Calu3 (cell line): ENCODE measurements at regions not wholly inside any gene's neighbourhood (a gene's known extent, or its start where the extent isn't known, plus 50 kb on each side); places are given as distances from the start of the nearest gene placed in this dataset.

Source experiments
- BruUV-seq: library from RNA; stranded (reverse); fragments of 400-500 nt; replicated peaks from 2 replicates; lab custom pipeline; 2021; lab: Mats Ljungman, UMichigan
- CTCF ChIA-PET: fragments of 300-600 bp; sonication (Branson Sonifier 250); formaldehyde crosslinking; loops from one replicate; lab custom pipeline; 2022; ENCODE audit warnings: antibody characterized with exemption; lab: Charles Lee
- DNase-seq: peaks from one replicate; pipeline ENCODE4 v3.0.0; 2022
- H3K27ac Mint-ChIP-seq: one replicate; pipeline ENCODE4 v1.8.0; 2022; ENCODE audit warnings: mixed read lengths; ENCODE audit not compliant: unreplicated experiment
- H3K27me3 Mint-ChIP-seq: one replicate; pipeline ENCODE4 v1.8.0; 2022; ENCODE audit warnings: mixed read lengths; ENCODE audit not compliant: unreplicated experiment
- H3K36me3 Mint-ChIP-seq: one replicate; pipeline ENCODE4 v1.8.0; 2022; ENCODE audit warnings: mild to moderate bottlenecking, moderate library complexity, mixed read lengths; ENCODE audit not compliant: insufficient read depth, unreplicated experiment
- H3K4me1 Mint-ChIP-seq: one replicate; pipeline ENCODE4 v1.8.0; 2022; ENCODE audit warnings: mild to moderate bottlenecking, low read depth, mixed read lengths; ENCODE audit not compliant: unreplicated experiment
- H3K4me3 Mint-ChIP-seq: one replicate; pipeline ENCODE4 v1.8.0; 2022; ENCODE audit warnings: mild to moderate bottlenecking, low read depth, moderate library complexity, mixed read lengths; ENCODE audit not compliant: unreplicated experiment
- H3K9me3 Mint-ChIP-seq: one replicate; pipeline ENCODE4 v1.8.0; 2022; ENCODE audit warnings: low read depth, mixed read lengths; ENCODE audit not compliant: unreplicated experiment
- CTCF ChIP-seq: fragments of 200-600 bp; IDR thresholded peaks from one replicate; pipeline ENCODE4 v1.8.0; 2022; ENCODE audit warnings: antibody characterized with exemption; ENCODE audit not compliant: unreplicated experiment
- intact Hi-C: fragments of 100-400 bp; cut with micrococcal nuclease; formaldehyde crosslinking; loops from one replicate; pipeline ENCODE4 v1.10.0; 2022; ENCODE audit not compliant: unreplicated experiment

- CTCF ChIA-PET = no interaction called here
- H3K4me3 Mint-ChIP-seq = no peak overlapping the region
- H3K9me3 Mint-ChIP-seq = peaks cover 2% of the 10 kb centered on the region
- BruUV-seq = no TSS peak
- H3K27ac Mint-ChIP-seq = no peak overlapping the region
- no peaks in the 10 kb centered on the region for H3K27me3 Mint-ChIP-seq
- intact Hi-C loops = no loop called here
- H3K4me1 Mint-ChIP-seq = peaks cover 54% of the 10 kb centered on the region
- TF ChIP-seq CTCF = no peak
- H3K36me3 Mint-ChIP-seq = peaks cover 5% of the 10 kb centered on the region
- no peak for DNase-seq
Measured at GRCh38 chr5:56662893-56663292, 152.5 kb upstream of the MAP3K1 start.

- intact Hi-C loops = no loop called here
Measured at GRCh38 chr5:56659971-56660370, 155.4 kb upstream of the MAP3K1 start.

GRCh38 chr5:56658972-56659371, 156.4 kb upstream of the MAP3K1 start:
- peaks cover 5% of the 10 kb centered on the region for H3K36me3 Mint-ChIP-seq
- H3K4me3 Mint-ChIP-seq = no peak overlapping the region
- peaks cover 39% of the 10 kb centered on the region for H3K4me1 Mint-ChIP-seq
- no peak for DNase-seq
- intact Hi-C loops = no loop called here
- no TSS peak for BruUV-seq
- TF ChIP-seq CTCF = no peak
- peaks cover 4% of the 10 kb centered on the region for H3K9me3 Mint-ChIP-seq
- CTCF ChIA-PET = interaction anchor here (0.6 to 1.2 kb wide), 3 partner anchors 17 to 21 kb away, joined by 3 to 7 read pairs (median 3); no protein-coding TSS in a partner anchor
- H3K27ac Mint-ChIP-seq = peak overlapping the region; percentile 68
- H3K27me3 Mint-ChIP-seq = no peaks in the 10 kb centered on the region

More at GRCh38 chr5:56659971-56660370, 155.4 kb upstream of the MAP3K1 start:
- H3K27me3 Mint-ChIP-seq = no peaks in the 10 kb centered on the region
- H3K9me3 Mint-ChIP-seq = peaks cover 5% of the 10 kb centered on the region
- peaks cover 43% of the 10 kb centered on the region for H3K4me1 Mint-ChIP-seq
- H3K27ac Mint-ChIP-seq = peak overlapping the region; percentile 57
- no TSS peak for BruUV-seq
- CTCF ChIA-PET = no interaction called here
- peaks cover 5% of the 10 kb centered on the region for H3K36me3 Mint-ChIP-seq
- DNase-seq = no peak
- no peak for TF ChIP-seq CTCF
- no peak overlapping the region for H3K4me3 Mint-ChIP-seq

GRCh38 chr5:56656846-56657726, 158.3 kb upstream of the MAP3K1 start:
- peaks cover 4% of the 10 kb centered on the region for H3K9me3 Mint-ChIP-seq
- no TSS peak for BruUV-seq
- peaks cover 5% of the 10 kb centered on the region for H3K36me3 Mint-ChIP-seq
- H3K4me1 Mint-ChIP-seq = peaks cover 37% of the 10 kb centered on the region
- H3K4me3 Mint-ChIP-seq = no peak overlapping the region
- intact Hi-C loops = no loop called here
- DNase-seq = no peak
- no peaks in the 10 kb centered on the region for H3K27me3 Mint-ChIP-seq
- TF ChIP-seq CTCF = no peak
- H3K27ac Mint-ChIP-seq = no peak overlapping the region
- CTCF ChIA-PET = no interaction called here
